Stimulated activated naive CD8-positive, alpha-beta T cell treated with anti-CD3 and anti-CD28 coated beads, Interleukin-15, Interleukin-2, amounts not matched to agents 100 U/mL and 50 U/mL, for 24 hours (primary cell): ENCODE measurements at regions not wholly inside any gene's neighbourhood (a gene's known extent, or its start where the extent isn't known, plus 50 kb on each side); places are given as distances from the start of the nearest gene placed in this dataset.

Source experiments
- ATAC-seq: fragments of 150-1000 bp; cut with Tn5 transposase; one replicate; pipeline ENCODE4 v1.10.0; 2021
- DNase-seq: peaks from one replicate; pipeline ENCODE4 v3.0.0; 2021

- ATAC-seq (no peak), DNase-seq (no peak)
Measured at GRCh38 chr2:120881981-120882788, 146.5 kb downstream of the GLI2 start.

- DNase-seq (no peak), ATAC-seq (no peak)
Measured at GRCh38 chr2:120883607-120884440, 148.2 kb downstream of the GLI2 start.

- ATAC-seq (no peak), DNase-seq (no peak)
Measured at GRCh38 chr2:120884472-120885290, 149.0 kb downstream of the GLI2 start.

GRCh38 chr2:120885321-120885720 is 149.7 kb downstream of the GLI2 start:
- no peak for ATAC-seq
- DNase-seq, result no peak

- DNase-seq, result no peak
Measured at GRCh38 chr2:120885749-120886148, 150.1 kb downstream of the GLI2 start.

GRCh38 chr2:120886534-120887319 is 151.1 kb downstream of the GLI2 start:
- no peak for ATAC-seq

More at GRCh38 chr2:120885749-120886148, 150.1 kb downstream of the GLI2 start:
- no peak for ATAC-seq

DNA sequence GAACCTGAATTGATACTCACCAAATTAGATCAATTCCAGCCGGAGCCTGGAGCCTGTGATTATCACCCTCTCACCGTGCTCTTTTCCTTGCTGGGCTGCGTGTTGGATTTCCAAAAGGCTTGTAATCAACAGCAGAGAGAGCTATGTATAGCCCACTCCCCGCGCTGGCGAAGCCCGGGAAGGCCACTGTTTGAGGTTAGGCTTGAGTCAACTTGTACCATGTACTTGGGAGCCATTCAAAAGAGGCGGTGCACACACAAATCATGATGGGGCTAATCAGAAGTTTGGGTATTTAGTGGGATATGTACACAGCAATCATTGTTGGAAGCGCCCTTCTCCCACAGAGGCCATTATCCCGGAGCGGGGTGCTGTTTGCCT is 151.6 kb downstream of the GLI2 start:
- ATAC-seq, result no peak
- no peak for DNase-seq

More at GRCh38 chr2:120886534-120887319, 151.1 kb downstream of the GLI2 start:
- DNase-seq, result no peak

- no peak for DNase-seq
- ATAC-seq, result no peak
Measured at GRCh38 chr2:120887741-120888231, 152.1 kb downstream of the GLI2 start.

GRCh38 chr2:120888851-120889250 is 153.2 kb downstream of the GLI2 start:
- no peak for ATAC-seq
- DNase-seq, result no peak

DNA sequence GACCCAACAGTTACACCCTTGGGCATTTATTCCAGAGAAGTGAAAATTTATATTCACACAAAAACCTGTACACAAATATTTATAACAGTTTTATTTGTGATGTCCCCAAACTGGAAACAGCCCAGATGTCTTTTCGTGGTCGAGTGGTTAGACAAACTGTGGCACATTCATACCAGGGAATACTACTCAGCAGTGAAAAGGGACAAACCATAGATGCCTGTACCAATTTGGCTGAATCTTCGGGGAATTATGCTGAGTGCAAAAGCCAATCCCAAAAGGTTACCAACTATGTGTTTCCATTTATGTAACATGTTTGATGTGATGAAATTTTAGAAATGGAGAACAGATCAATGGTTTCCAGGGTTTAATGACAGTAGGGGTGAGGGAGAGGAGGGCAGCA is 154.3 kb downstream of the GLI2 start:
- no peak for ATAC-seq
- DNase-seq, result no peak

DNA sequence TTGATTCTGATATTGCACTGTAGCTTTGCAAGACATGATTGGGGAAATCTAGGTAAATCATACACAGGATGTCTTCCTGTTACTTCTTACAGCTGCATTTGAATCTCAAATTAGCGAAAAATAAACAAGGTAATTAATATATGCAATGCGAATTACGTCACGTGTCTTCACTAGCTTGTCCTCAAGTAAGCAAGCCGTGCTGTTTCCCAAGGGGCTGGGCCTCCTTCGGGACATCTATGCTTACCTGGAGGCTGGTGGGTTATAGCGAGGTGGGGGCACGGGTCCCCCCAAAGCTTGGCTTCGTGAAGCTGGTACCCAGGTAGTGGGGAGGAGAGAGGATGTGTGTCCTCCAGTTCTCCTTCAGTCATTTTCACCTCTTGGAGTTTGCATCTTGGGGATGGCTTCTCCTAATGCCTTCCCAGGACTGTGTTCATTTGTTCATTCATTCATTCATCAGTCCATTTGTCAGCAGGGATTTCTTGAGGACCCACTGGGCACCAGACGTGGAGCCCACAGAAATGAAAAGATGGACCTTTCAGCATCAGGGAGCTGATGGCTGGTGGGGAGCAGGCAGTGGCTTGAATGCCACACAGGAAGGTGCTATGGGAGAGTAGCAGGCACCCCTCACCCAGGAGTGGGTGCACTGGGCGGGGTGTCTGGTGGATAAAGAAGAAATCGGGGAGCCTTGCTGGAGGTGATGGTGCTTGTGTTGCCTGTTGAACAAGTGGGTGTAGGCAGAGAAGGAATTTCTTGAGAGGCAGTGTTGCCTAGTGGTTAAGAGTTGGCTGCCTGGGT is 155.1 kb downstream of the GLI2 start:
- DNase-seq (no peak), ATAC-seq (no peak)

GRCh38 chr2:120892271-120892966 is 156.8 kb downstream of the GLI2 start:
- no peak for ATAC-seq
- DNase-seq, result no peak

GRCh38 chr2:120892967-120893667 is 157.4 kb downstream of the GLI2 start:
- no peak for ATAC-seq
- no peak for DNase-seq

DNA sequence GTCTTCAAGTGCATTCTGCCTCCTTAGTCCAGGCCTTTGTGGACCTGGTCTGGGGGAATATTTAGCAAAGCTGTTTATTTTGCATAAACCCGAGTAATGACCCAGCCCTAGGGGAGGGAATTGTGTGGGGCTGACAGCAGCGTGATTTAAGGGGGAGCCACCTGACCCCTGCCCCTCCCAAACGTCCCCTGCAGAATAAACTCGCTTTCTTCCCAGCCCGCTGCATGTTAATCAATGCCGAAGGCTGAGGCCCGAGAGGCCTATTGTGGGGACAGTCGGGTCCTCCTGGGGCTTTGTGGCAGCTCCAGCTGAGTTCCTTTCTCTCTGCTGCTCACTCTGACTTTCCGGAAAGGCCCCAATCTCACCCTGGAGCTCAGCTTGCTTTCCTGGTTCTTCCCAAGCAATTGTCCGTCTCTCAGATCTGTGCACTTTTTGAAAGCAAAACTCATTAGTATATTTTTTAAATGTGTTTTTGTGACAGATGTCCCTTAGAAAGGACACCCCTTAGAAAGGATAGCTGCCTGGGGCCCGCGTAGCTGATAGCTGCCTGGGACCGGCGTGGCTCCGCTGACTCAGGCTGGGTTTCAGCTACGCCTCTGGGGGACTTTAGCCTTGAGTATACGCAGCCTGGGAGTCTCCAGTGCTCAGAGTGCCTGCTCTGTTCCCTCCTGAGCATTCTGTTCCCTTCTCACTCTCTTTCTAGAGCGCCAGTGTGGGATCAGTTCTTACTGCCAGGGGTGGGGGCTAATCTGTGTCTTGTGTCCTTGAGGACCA is 158.3 kb downstream of the GLI2 start:
- DNase-seq, result no peak
- no peak for ATAC-seq

DNA sequence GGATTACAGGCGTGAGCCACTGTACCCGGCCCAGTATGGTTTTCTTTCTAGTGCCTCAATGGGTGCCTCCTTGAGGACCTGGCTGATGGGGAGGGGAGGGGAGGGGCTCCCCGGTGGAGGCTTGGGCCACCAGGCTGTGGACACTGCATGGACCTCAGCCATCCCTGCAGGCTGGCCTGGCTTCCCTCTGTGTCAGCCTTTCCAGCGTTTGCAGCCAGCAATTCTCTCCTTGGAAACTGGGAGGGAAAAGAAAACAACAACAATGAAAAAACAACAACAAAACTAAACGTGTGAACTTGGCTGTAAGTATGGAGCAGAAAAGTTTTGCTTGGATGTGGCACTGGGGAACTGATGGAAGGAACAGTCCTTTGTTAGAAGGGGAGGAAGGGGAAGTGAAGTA is 159.3 kb downstream of the GLI2 start:
- DNase-seq (no peak), ATAC-seq (no peak)

- no peak for ATAC-seq
- DNase-seq, result no peak
Measured at GRCh38 chr2:120896126-120896525, 160.5 kb downstream of the GLI2 start.

GRCh38 chr2:120896901-120897300 is 161.2 kb downstream of the GLI2 start:
- ATAC-seq (no peak), DNase-seq (no peak)

- ATAC-seq (no peak), DNase-seq (no peak)
Measured at GRCh38 chr2:120897399-120897798, 161.7 kb downstream of the GLI2 start.

DNA sequence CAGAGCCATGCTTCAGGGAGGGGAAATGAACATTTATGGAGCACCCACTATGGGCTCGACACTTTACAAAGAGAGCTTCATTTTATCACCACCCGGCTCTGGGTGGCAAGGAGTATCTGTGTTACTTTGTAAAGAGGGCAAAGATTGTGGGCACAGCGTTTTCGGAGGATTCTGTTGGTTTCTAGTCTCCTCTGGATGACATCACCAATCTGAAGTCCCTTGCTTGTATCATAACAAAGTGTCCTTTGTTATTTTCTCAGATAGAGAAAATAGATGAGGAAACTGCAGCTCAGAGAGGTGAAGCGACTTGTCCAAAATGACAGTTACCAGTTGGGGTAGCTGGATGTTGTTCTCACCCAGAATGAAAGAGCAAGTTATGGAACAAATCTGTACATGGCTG is 162.8 kb downstream of the GLI2 start:
- ATAC-seq (no peak), DNase-seq (no peak)
